ENCODE measurements at regions not wholly inside any gene's neighbourhood (a gene's known extent, or its start where the extent isn't known, plus 50 kb on each side); places are given as distances from the start of the nearest gene placed in this dataset.

DNA sequence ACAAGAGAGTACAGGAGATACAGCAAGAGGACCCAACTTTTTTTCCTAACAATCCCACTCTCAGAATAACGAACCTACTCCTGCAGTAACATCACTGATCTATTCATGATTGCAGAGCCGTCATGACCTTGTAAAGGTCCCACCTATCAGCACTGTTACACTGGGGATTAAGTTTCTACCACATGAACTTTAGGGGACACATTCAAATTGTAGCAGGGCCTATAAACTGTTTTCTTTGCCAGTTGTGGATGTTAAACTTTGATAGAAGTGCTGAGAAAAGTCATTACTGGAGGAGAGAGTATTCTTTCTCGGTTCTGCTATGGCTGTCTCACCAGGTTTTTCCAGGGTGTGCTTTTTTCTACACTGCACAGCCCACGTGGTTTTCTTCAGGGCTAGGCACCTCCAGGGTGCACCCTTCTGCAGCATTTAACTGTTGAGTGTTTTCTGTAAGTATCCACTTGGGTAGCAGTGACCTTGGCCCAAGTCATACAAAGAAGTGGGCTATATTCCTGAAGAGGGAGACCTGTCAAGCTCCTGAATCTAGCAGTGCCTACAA, 131.6 kb upstream of the AHR start:
- intact Hi-C loops (cut with micrococcal nuclease; ENCODE audit: unreplicated experiment) = no loop called here
- H3K79me2 ChIP-seq (ENCODE audit: insufficient read depth, low read length) = no peaks in the 10 kb centered on the region
- H3K27ac ChIP-seq (ENCODE audit: extremely low read length, insufficient read depth, low read length) = no peak overlapping the region
- ATAC-seq (no peak), DNase-seq (ENCODE audit: low spot score) (no peak), FAIRE-seq (no peak)
- in situ Hi-C loops (cut with HindIII; ENCODE audit: extremely low pct_ligation_motif_present, low pct_unique_long_range_greater_than_20kb) = no loop called here
- H3K9me3 ChIP-seq (ENCODE audit: low read length) = no peaks in the 10 kb centered on the region
- BruUV-seq (replicated peaks) = no TSS peak
- H3K27me3 ChIP-seq (ENCODE audit: control insufficient read depth in 1 of 2, insufficient read depth in 2 of 2, low read length in 2 of 2) = no peaks in the 10 kb centered on the region
- TF ChIP-seq MEIS2 (CRISPR knock-in tag; IDR thresholded peaks at IDR 0.05) (no peak), ZBTB7A (CRISPR knock-in tag; IDR thresholded peaks at IDR 0.05) (no peak), ZNF839 (CRISPR knock-in tag; IDR thresholded peaks at IDR 0.05; ENCODE audit: borderline replicate concordance) (no peak), MBD4 (IDR thresholded peaks at IDR 0.05; ENCODE audit: borderline replicate concordance, low read length) (no peak), DR1 (CRISPR knock-in tag; IDR thresholded peaks at IDR 0.05) (no peak), ZNF672 (CRISPR knock-in tag; IDR thresholded peaks at IDR 0.05) (no peak), JUNB (CRISPR knock-in tag; IDR thresholded peaks at IDR 0.05; ENCODE audit: borderline replicate concordance) (no peak), RXRA (CRISPR knock-in tag; IDR thresholded peaks at IDR 0.05) (no peak), KLF13 (CRISPR knock-in tag; IDR thresholded peaks at IDR 0.05) (no peak), TMF1 (CRISPR knock-in tag; IDR thresholded peaks at IDR 0.05; ENCODE audit: low read depth) (no peak), GATAD1 (CRISPR knock-in tag; IDR thresholded peaks at IDR 0.05) (no peak), IRX3 (CRISPR knock-in tag; IDR thresholded peaks at IDR 0.05; ENCODE audit: borderline replicate concordance, low read depth) (no peak), KLF11 (CRISPR knock-in tag; IDR thresholded peaks at IDR 0.05) (no peak), CCDC6 (CRISPR knock-in tag; IDR thresholded peaks at IDR 0.05) (no peak), ZNF775 (CRISPR knock-in tag; IDR thresholded peaks at IDR 0.05; ENCODE audit: borderline replicate concordance) (no peak), SNAI1 (CRISPR knock-in tag; IDR thresholded peaks at IDR 0.05; ENCODE audit: borderline replicate concordance) (no peak), MYC (CRISPR knock-in tag; IDR thresholded peaks at IDR 0.05; ENCODE audit: borderline replicate concordance) (no peak)
- TF ChIP-seq, protein P1, sequence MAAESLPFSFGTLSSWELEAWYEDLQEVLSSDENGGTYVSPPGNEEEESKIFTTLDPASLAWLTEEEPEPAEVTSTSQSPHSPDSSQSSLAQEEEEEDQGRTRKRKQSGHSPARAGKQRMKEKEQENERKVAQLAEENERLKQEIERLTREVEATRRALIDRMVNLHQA (CRISPR knock-in tag; IDR thresholded peaks at IDR 0.05) = no peak
- TF ChIP-seq, protein P2, sequence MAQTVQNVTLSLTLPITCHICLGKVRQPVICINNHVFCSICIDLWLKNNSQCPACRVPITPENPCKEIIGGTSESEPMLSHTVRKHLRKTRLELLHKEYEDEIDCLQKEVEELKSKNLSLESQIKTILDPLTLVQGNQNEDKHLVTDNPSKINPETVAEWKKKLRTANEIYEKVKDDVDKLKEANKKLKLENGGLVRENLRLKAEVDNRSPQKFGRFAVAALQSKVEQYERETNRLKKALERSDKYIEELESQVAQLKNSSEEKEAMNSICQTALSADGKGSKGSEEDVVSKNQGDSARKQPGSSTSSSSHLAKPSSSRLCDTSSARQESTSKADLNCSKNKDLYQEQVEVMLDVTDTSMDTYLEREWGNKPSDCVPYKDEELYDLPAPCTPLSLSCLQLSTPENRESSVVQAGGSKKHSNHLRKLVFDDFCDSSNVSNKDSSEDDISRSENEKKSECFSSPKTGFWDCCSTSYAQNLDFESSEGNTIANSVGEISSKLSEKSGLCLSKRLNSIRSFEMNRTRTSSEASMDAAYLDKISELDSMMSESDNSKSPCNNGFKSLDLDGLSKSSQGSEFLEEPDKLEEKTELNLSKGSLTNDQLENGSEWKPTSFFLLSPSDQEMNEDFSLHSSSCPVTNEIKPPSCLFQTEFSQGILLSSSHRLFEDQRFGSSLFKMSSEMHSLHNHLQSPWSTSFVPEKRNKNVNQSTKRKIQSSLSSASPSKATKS (CRISPR knock-in tag; IDR thresholded peaks at IDR 0.05) = no peak
- no peaks in the 10 kb centered on the region for H4K20me1 ChIP-seq (ENCODE audit: insufficient read depth, low read length)
- no peak overlapping the region for H3K4me3 ChIP-seq (replicated peaks in 1 of 3; ENCODE audit: insufficient read depth in 1 of 3, low read depth in 2 of 3, low read length in 3 of 3)
- WGBS (ENCODE audit: low lambda C conversion rate) = 78% methylated on average over 4 of the region's 4 CpGs
- H3K36me3 ChIP-seq (replicated peaks in 1 of 2; ENCODE audit: control insufficient read depth in 1 of 2, insufficient read depth in 2 of 2, low read length in 2 of 2) = no peaks in the 10 kb centered on the region
- H2AFZ ChIP-seq (ENCODE audit: low read length) = no peak overlapping the region
- ChIA-PET POLR2A (no interaction called here), CTCF (ENCODE audit: low intra/inter-chr PET ratio, low total read pairs) (no interaction called here)
- H3K9ac ChIP-seq (ENCODE audit: insufficient read depth, low read depth, low read length) = no peak overlapping the region
- H3K4me1 ChIP-seq (ENCODE audit: insufficient read depth, low read length) = 0 out of 2 replicates have a peak, but pooled peaks cover 7% of the 10 kb centered on the region
- H3K4me2 ChIP-seq (ENCODE audit: low read depth, low read length) = no peak overlapping the region

Data from HepG2 (cell line).